ENCODE measurements at regions not wholly inside any gene's neighbourhood (a gene's known extent, or its start where the extent isn't known, plus 50 kb on each side); places are given as distances from the start of the nearest gene placed in this dataset.

DNA sequence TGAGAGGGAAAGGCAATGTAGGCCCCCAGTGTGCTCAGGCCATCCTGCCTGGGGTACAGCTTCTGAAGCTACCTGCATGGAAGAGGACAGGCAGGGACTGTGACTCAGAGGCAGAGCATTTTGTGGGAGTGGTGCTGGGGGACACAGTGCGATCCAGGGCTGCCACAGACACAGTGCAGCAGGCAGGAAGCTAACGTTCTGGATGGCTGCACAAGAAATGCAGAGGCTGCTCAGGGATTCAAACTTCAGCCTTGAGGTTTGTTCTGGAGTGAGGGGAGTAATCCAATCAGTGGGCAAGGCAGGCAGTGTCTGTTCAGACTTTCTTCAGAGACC is 648.0 kb upstream of the IGFBP3 start:
- no peak overlapping the region for H3K4me3 ChIP-seq (ENCODE audit: low read depth, low read length)
- TF ChIP-seq, protein P1, sequence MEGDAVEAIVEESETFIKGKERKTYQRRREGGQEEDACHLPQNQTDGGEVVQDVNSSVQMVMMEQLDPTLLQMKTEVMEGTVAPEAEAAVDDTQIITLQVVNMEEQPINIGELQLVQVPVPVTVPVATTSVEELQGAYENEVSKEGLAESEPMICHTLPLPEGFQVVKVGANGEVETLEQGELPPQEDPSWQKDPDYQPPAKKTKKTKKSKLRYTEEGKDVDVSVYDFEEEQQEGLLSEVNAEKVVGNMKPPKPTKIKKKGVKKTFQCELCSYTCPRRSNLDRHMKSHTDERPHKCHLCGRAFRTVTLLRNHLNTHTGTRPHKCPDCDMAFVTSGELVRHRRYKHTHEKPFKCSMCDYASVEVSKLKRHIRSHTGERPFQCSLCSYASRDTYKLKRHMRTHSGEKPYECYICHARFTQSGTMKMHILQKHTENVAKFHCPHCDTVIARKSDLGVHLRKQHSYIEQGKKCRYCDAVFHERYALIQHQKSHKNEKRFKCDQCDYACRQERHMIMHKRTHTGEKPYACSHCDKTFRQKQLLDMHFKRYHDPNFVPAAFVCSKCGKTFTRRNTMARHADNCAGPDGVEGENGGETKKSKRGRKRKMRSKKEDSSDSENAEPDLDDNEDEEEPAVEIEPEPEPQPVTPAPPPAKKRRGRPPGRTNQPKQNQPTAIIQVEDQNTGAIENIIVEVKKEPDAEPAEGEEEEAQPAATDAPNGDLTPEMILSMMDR (IDR thresholded peaks at IDR 0.05; ENCODE audit: control insufficient read depth, extremely low read depth, insufficient read depth) = no peak
- no peak for DNase-seq (ENCODE audit: low read depth)

DNA sequence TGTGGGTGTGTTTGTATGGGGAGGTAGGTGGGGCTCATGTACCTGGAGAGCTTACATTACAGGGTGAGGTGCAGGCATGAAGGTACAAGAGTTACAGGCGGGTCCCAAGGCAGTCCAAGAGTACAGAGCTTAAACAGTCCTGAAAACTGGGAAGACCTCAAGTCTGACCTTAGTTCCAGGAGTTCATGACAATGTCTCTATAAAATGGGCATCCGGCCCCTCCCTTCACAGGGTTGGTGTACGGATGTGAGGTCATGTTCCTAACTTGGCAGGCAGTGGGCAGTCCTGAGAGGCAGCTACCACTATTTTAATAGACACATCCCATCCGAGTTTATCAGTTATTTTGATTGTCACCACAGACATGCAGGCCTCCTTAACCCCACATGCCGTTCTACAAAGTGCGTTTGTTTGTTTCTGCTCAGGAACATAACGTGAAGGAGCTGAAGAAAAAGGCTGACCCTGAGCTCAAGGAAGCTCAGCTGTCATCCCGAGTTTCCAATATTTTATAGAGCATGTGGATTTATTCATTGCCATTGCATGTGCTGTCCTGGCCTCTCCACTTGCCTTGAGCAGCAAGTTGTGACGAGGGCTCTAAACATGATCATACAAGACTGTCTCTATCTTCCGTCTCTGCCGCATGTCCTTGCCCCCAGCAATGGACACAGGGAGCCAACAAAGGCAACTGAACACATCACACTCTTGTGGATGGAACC is 647.5 kb upstream of the IGFBP3 start:
- TF ChIP-seq, protein P1 (IDR thresholded peaks at IDR 0.05; ENCODE audit: control insufficient read depth, extremely low read depth, insufficient read depth) = no peak
- no peak for DNase-seq (ENCODE audit: low read depth)

DNA sequence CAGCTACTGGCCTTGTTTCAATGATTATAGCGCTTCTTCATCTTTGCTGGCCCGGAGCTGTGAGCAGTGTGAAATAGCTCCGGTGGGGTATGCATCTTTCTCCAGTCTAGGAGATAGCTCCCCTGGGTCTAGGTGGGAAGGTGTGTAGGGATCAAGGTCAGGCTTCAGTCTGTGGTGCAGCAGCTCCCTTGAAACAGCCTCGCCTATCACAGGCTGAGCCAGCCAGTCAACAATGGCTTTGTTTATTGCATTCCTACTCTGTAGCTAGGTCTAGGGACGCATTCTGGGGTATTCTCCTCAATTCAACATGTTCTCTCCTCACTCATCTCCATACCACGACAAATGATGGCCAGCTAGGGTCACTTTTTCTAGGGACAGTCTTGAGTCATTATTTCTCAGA is 646.8 kb upstream of the IGFBP3 start:
- TF ChIP-seq, protein P1 (IDR thresholded peaks at IDR 0.05; ENCODE audit: control insufficient read depth, extremely low read depth, insufficient read depth) = no peak
- DNase-seq (ENCODE audit: low read depth) = no peak
- H3K4me3 ChIP-seq (ENCODE audit: low read depth, low read length) = no peak overlapping the region

More for the DNA sequence above, 647.5 kb upstream of the IGFBP3 start:
- no peak overlapping the region for H3K4me3 ChIP-seq (ENCODE audit: low read depth, low read length)

DNA sequence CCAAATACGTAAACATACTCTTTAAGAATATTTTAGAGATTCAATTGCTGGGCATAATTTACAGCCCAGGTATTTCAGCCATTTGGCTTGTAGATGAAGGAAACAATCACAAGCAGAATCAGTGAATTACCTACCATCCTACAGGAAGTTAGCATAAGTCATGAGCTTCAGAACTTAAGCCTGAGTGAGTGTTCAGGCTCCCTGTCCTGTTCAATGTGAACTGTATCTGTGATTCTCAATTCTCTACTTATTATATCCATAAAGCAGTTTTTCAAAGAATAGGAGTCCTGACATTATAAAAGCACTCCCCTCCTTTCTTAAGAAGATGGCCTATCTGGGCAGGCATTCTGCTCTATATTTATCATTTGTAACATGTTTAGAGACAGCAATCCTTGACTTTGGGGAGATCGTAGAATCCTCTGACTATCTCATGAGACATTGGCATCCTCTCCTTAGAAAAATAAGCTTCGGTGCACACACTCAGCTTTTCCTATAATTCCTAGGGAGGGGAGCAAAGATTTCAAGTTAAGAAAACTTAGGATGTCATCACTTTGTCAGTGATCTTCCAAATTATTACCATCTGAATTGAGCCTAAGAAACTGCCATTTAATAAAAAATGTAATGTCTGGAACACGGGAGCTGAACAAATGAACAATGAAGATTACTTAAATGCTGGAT is 645.2 kb upstream of the IGFBP3 start:
- H3K4me3 ChIP-seq (ENCODE audit: low read depth, low read length) = no peak overlapping the region
- DNase-seq (ENCODE audit: low read depth) = no peak
- TF ChIP-seq, protein P1 (IDR thresholded peaks at IDR 0.05; ENCODE audit: control insufficient read depth, extremely low read depth, insufficient read depth) = no peak

DNA sequence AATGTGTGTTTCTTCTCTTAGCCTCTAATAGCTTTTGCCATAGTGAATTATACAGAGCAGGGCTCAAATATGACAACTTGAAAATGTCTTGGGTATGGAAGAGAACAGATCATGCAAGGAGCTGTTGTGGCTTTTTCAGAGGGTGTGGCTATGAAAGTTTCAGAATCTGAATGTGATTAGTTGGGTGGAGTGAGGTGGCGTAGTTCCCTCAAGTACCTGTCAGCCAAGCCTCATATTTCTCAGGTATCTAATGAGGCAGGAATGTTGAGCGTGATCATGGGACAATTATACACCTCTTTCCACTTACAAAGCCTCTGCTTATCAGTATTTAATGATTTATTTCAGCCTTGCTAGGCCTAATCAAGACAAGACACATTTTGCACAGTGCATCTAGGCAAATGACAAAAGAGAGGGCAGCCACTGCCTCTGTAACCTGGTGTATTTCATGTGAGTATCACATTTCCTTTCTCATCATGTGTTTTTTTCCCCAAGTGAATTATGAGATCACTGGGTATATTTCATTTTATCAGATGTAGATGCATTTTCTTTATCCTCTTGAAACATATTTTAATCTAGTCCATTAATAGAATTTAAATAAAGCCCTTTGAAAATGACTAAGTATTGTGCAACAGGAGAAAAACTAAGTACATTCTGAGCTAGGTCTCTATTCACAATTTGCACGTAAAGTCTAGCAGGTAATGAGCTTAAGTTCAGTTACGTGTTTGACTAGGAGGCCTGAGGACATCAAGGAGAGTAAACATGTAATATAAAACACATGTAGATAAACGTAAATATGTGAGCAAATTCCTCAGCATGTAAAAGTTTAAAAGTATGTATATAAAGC is 644.4 kb upstream of the IGFBP3 start:
- TF ChIP-seq, protein P1 (IDR thresholded peaks at IDR 0.05; ENCODE audit: control insufficient read depth, extremely low read depth, insufficient read depth) = no peak
- no peak for DNase-seq (ENCODE audit: low read depth)
- H3K4me3 ChIP-seq (ENCODE audit: low read depth, low read length) = no peak overlapping the region

DNA sequence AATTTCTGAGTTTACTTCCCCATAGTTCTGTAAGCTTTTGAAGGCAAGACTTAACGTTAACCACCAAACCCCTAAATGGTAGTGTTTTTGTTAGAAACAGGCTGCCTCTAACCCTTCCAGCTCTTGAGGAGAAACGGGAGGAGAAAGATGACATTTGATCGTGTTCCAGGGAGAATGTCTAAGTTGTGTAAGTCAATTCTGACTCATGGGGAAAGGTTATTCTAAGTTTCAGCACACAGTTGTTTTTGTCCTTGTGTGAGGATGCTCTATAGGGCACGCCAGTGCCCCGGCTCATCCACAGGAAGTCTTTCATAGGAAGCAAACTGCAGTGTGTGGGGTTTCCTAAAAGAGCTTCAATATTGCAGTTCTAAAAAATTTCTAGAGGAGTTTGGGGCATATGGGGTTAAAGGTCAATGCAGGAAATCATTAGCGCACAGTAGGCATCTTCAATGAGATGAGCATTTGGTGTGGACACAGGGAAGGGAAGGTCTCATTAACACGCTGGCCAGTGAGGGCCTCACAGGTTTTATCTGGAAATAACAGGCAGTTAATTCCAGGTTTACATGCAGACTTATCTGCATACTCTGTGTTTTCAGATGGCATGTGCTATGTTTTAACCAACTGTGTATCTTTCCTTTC is 638.2 kb upstream of the IGFBP3 start:
- TF ChIP-seq, protein P1 (IDR thresholded peaks at IDR 0.05; ENCODE audit: control insufficient read depth, extremely low read depth, insufficient read depth) = no peak
- no peak overlapping the region for H3K4me3 ChIP-seq (ENCODE audit: low read depth, low read length)
- DNase-seq (ENCODE audit: low read depth) = no peak
